OCI-LY3 (cell line): ENCODE measurements at regions not wholly inside any gene's neighbourhood (a gene's known extent, or its start where the extent isn't known, plus 50 kb on each side); places are given as distances from the start of the nearest gene placed in this dataset.

Experiments used
- EZH2phosphoT487 ChIP-seq: fragments of 200-600 bp; shearing (Covaris generic); IDR thresholded peaks from 2 replicates; pipeline ENCODE4 v1.6.1; 2018; ENCODE audit warnings: antibody characterized with exemption, mixed run types, low read depth
- TF ChIP-seq, protein P1 (sequence below): fragments of 200-600, 300-600 bp; sonication (generic); IDR thresholded peaks from 2 replicates; pipeline ENCODE4 v1.5.1; 2014; ENCODE audit warnings: antibody characterized with exemption, low read length, low read depth

DNA sequence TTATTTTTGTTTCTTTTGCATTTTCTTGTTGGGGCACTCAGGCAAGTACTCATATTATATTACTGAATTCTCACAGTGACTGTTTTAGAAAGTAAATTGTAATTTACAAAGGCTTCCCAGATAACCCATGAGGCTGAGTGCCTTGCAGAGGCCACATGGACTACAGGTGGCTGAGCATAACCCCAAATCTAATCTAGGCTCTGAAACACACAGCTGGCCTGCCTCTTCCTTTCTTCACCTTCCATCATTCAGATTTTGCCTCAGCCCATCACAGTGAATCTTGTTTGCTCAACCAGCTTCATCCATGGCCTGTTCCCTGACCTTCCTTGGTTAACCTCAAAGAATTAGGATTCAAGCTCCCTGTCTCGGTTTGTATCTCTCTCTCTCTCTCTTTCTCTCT lies 78.5 kb upstream of the PRDM11 start:
- TF ChIP-seq, protein P1, sequence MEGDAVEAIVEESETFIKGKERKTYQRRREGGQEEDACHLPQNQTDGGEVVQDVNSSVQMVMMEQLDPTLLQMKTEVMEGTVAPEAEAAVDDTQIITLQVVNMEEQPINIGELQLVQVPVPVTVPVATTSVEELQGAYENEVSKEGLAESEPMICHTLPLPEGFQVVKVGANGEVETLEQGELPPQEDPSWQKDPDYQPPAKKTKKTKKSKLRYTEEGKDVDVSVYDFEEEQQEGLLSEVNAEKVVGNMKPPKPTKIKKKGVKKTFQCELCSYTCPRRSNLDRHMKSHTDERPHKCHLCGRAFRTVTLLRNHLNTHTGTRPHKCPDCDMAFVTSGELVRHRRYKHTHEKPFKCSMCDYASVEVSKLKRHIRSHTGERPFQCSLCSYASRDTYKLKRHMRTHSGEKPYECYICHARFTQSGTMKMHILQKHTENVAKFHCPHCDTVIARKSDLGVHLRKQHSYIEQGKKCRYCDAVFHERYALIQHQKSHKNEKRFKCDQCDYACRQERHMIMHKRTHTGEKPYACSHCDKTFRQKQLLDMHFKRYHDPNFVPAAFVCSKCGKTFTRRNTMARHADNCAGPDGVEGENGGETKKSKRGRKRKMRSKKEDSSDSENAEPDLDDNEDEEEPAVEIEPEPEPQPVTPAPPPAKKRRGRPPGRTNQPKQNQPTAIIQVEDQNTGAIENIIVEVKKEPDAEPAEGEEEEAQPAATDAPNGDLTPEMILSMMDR: no peak
- no peak for TF ChIP-seq EZH2phosphoT487
